Eye (tissue), 1 donor: ENCODE measurements at regions not wholly inside any gene's neighbourhood (a gene's known extent, or its start where the extent isn't known, plus 50 kb on each side); places are given as distances from the start of the nearest gene placed in this dataset.

Source experiments
- DNase-seq: peaks from one replicate; pipeline ENCODE4 v3.0.0-alpha.2; 2015

- no peak for DNase-seq
Observed at GRCh38 chr4:117327491-117327890, 242.1 kb upstream of the TRAM1L1 start.

DNA sequence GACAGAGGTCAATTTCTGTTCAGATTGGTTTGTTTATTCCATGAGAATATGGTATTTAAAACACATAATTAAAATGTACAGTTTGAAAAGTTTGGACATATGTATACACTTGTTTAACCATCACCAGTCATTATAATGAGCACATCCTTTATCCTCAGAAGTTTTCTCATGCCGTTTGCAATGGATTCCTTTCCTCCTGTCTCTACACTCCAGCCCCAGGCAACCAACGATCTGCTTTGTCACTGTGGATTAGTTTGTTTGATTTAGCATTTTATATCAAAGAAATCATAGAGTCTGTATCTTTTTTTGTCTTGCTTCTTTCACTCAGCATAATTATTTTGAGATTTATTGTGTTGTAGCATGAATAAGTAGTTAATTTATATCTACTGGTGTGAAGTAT lies 243.0 kb upstream of the TRAM1L1 start:
- no peak for DNase-seq

DNA sequence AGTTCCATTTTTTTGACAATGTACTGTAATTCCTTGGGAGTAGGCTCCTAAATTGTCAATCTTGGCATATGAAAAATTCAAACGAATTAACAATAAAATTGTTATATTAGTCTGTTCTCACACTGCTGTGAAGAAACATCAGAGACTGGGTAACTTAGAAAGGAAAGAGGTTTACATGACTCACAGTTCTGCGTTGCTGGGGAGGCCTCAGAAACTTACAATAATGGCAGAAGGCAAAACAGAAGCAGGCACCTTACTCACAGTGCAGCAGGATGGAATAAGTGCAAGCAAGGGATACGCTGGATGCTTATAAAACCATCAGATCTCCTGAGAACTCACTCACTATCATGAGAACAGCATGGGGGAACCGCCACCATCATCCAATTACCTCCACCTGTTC lies 246.4 kb upstream of the TRAM1L1 start:
- no peak for DNase-seq

GRCh38 chr4:117334451-117335188 lies 249.2 kb upstream of the TRAM1L1 start:
- DNase-seq = no peak

GRCh38 chr4:117357437-117357836 lies 272.1 kb upstream of the TRAM1L1 start:
- DNase-seq = peak; percentile 32

DNA sequence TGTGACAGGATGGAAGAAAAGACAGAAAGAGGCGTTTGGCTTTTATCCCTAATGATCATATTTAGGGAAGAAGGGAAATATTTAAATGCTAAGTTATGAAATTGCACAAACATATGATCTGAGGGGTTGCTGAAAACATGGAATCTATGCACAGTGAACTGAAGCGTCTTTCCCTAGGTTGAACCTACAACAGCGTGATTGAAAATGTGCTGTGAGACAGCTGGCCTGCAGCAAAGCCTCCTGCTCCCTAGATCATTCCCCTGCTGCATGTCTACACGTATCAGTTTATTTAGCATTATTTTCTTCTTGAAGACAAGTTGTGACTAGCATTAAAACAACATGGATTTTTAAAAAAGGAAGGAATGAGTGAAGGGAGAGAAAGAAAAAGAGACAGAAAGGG lies 272.5 kb upstream of the TRAM1L1 start:
- peak; percentile 7 for DNase-seq

GRCh38 chr4:117370944-117371668 lies 285.7 kb upstream of the TRAM1L1 start:
- DNase-seq = no peak

GRCh38 chr4:117375101-117375500 lies 289.7 kb upstream of the TRAM1L1 start:
- no peak for DNase-seq

DNA sequence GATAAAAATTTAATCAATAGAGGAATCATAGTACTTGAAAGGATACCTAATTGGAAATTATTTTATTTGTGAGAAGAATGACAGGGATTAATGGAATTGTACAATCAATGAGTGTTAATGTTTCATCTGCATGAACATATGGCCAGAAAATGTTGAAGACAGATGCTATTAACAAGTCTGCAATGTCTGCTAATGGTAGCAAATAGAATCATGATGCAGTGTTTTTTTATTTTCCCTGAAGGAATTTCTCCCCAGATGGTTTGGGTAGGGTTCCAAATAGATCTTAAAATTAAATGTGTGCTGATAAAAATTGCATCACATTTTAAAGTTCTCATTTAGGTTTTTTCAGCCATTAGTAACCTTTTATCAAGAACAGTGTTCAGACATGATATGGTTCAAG lies 291.3 kb upstream of the TRAM1L1 start:
- DNase-seq = no peak

DNA sequence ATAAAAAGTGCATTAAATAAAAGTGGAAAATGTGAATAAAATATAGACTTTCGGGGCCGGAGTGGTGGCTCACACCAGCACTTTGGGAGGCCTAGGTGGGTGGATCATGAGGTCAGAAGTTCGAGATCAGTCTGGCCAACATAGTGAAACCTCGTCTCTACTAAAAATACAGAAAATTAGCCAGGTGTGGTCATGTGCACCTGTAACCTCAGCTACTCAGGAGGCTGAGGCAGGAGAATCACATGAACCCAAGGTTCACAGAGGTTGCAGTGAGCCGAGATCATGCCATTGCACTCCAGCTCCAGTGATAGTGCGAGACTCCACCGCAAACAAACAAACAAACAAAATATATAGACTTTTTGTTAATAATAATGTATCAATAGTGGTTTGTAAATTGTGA lies 293.6 kb upstream of the TRAM1L1 start:
- no peak for DNase-seq

DNA sequence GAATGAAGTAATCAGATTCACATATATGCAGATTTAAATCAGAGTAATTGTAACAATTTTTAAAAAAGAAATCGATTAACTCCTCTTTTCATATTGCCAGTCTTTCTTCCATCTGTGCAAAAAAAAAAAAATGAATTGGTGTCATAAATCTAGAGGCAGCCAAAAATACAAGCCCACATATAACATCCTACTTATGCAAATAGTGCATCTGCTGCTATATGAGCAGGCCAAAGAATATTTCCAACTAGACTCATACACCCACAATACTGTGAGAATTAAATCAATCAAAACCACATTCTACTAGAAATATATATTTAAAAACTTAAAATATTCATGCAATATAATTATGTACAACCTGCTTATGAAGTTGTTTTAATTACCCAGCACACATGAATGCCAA lies 298.1 kb upstream of the TRAM1L1 start:
- DNase-seq = no peak

GRCh38 chr4:117385526-117385925 lies 300.1 kb upstream of the TRAM1L1 start:
- DNase-seq = no peak

DNA sequence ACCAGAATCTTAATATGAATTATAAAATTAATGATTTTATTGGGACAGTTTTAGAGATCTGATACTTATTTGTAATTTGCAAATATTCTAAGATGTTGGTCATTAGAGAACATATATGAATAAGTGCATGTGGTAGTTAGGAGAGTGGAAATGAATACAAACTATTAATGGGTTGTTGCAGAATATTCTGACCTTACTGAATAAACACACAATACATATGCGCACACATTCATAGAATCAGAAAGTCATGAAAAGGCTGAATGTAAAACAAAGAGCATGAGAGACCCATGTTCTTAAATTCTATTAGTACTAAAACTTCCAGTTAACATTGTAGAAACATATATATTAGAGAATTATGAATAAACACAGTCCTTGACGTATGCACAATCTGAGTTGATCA lies 301.7 kb upstream of the TRAM1L1 start:
- DNase-seq = no peak

DNA sequence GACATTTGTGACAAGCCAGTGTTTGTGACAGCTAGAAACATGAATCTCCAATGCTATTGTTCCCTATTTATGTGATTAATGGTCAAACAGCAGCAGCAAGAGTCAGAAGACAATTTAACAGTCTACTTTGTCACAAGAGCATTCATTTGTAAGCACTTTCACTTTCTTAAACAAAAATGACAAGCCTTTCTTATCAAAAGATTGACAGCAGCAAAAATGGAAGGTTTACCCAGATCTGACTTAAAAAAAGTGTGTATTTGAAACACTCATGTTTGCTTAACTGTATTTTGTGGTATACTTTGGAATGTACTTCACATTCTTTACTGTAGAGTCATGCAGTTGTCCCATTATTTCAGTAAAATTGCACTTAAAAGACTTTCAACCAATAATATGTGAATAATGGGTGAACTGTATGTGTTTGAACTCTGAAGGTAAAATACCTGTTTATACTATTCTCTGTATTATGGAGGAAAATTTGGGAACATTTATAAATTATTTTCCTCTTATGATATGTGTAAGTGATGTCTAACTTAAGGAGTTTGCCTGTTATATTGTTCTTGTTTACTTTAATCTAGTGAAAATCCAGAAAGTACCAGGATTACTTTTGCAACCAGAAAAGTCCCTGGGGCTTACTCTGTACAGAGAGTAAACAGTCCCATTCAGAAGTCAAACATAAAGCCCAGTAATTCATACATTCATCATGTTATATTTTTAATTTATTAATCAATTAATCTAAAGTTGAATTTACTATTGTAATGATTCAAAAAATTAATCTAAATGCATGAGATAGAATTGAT lies 314.9 kb upstream of the TRAM1L1 start:
- peak; percentile 6 for DNase-seq

GRCh38 chr4:117412661-117413060 lies 327.3 kb upstream of the TRAM1L1 start:
- no peak for DNase-seq

- no peak for DNase-seq
Observed at GRCh38 chr4:117417856-117418255, 332.5 kb upstream of the TRAM1L1 start.

DNA sequence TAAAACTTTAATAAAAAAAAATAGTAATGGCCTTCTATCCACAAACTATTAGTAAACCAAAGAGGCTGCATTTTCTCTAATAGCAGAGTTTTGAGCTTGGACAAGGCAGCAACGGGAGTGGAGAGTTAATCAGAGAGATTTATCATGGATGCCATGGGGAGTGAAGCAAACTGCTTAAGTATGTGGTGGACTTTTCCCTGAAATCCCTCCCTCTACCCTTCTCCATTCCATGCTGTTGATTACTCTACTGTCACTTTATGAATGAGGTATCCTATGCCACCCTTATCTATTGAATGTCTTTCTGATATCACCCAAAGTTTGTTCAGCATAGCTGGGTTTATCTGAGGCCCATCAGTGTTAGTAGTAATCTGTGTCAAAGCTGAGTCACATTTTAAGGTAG lies 335.6 kb upstream of the TRAM1L1 start:
- no peak for DNase-seq

DNA sequence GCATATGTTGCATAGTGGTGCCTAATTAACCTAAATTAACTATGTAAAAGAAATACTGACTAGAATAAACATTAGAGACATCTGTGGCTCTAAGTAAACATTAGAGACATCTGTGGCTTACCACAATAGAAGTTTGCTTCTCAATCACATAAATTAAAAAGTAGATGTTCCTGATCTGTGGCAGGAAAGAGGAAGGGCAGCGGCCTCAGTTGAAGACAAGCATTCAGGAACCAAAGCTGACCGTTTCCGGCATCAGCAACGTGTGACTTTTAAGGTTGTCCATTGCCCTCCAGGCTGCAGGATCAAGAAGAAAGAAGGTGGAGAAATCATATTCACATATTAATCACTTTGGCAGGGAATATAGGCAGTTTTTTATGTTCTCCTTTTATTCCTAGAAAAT lies 336.3 kb upstream of the TRAM1L1 start:
- no peak for DNase-seq

- DNase-seq = no peak
Observed at GRCh38 chr4:117422297-117422696, 336.9 kb upstream of the TRAM1L1 start.

DNA sequence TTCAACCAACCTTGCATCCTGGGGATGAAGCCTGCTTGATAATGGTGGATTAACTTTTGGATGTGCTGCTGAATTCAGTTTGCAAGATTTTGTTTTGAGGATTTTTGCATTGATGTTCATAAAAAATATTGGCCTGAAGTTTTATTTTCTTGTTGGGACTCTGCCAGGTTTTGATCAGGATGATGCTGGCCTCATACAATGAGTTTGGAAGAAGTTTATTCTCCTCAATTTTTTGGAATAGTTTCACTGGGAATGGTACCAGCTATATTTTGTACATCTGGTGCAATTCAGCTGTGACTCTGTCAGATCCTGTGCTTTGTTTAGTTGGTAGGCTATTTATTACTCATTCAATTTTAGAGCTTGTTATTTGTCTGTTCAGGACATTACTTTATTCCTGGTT lies 340.3 kb upstream of the TRAM1L1 start:
- peak; percentile 5 for DNase-seq

DNA sequence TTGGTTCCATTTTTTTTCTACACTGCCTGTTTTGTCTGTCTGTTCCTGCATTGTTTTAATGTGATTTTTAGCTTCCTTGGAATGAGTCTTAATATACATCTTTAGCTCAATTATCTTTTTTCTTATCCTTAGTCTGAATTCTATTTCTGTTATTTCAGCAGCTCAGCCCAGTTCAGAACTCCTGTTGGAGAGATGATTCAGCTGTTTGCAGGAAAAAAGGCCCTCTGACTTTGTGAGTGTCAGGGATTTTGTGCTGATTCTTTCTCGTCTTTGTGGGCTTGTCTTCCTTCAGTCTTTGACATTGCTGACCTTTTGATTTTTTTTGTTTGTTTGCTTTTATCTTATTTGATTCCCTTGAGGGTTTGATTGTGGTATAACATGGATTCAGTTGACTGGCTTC lies 343.2 kb upstream of the TRAM1L1 start:
- DNase-seq = no peak

GRCh38 chr4:117429061-117429460 lies 343.7 kb upstream of the TRAM1L1 start:
- no peak for DNase-seq

- DNase-seq = no peak
Observed at GRCh38 chr4:117429506-117429905, 344.1 kb upstream of the TRAM1L1 start.

- no peak for DNase-seq
Observed at GRCh38 chr4:117434424-117434823, 349.0 kb upstream of the TRAM1L1 start.
